ENCODE measurements at regions not wholly inside any gene's neighbourhood (a gene's known extent, or its start where the extent isn't known, plus 50 kb on each side); places are given as distances from the start of the nearest gene placed in this dataset.

- TF ChIP-seq BHLHE40 (IDR thresholded peaks at IDR 0.05; ENCODE audit: borderline replicate concordance) (no peak), NFRKB (IDR thresholded peaks at IDR 0.05) (no peak), FOXA1 (IDR thresholded peaks at IDR 0.05) (no peak), PKNOX1 (IDR thresholded peaks at IDR 0.05) (no peak), SP1 (IDR thresholded peaks at IDR 0.05) (no peak), FOXK2 (IDR thresholded peaks at IDR 0.05) (no peak), SUZ12 (IDR thresholded peaks at IDR 0.05) (no peak), FOXM1 (IDR thresholded peaks at IDR 0.05; ENCODE audit: borderline replicate concordance) (no peak), TARDBP (IDR thresholded peaks at IDR 0.05) (no peak)
These were observed 694.8 kb upstream of the MIS18BP1 start for GRCh38 chr14:45947830-45948229.

Measured in HEK293T (cell line).